Mesenchymal stem cell (in vitro differentiated cells and primary cell): ENCODE measurements at regions not wholly inside any gene's neighbourhood (a gene's known extent, or its start where the extent isn't known, plus 50 kb on each side); places are given as distances from the start of the nearest gene placed in this dataset.

Experiments used
- DNase-seq: peaks from one replicate; pipeline ENCODE4 v3.0.0-alpha.2; 2013
- H2AFZ ChIP-seq: one replicate; pipeline ENCODE4 v1.6.1; 2013; ENCODE audit warnings: low read depth, mild to moderate bottlenecking, control low read depth, inconsistent platforms, low read length, moderate library complexity
- H2AK5ac ChIP-seq: 2 replicates; pipeline ENCODE4 v1.6.1; 2013; ENCODE audit warnings: low read length, moderate library complexity, mild to moderate bottlenecking, inconsistent platforms; ENCODE audit not compliant: severe bottlenecking
- H2BK120ac ChIP-seq: one replicate; pipeline ENCODE4 v1.6.1; 2013; ENCODE audit warnings: low read depth, mild to moderate bottlenecking, inconsistent platforms, low read length, moderate library complexity
- H2BK12ac ChIP-seq, 2 experiments: one replicate each; pipeline ENCODE4 v1.6.1; 2013; ENCODE audit warnings: inconsistent platforms in 2 of 2, low read length in 2 of 2, mild to moderate bottlenecking in 2 of 2, moderate library complexity in 2 of 2, control low read depth in 1 of 2
- H2BK15ac ChIP-seq: one replicate; pipeline ENCODE4 v1.6.1; 2013; ENCODE audit warnings: mild to moderate bottlenecking, low read depth, inconsistent platforms; ENCODE audit not compliant: poor library complexity, severe bottlenecking
- H2BK5ac ChIP-seq: 2 replicates; pipeline ENCODE4 v1.6.1; 2013; ENCODE audit warnings: low read depth, mild to moderate bottlenecking, low read length, control low read depth, inconsistent platforms; ENCODE audit not compliant: poor library complexity, severe bottlenecking
- H3K14ac ChIP-seq, 2 experiments: one replicate each; pipeline ENCODE4 v1.6.1; 2013; ENCODE audit warnings: inconsistent platforms in 2 of 2, low read length in 2 of 2, control low read depth in 1 of 2, mild to moderate bottlenecking in 1 of 2, moderate library complexity in 1 of 2
- H3K18ac ChIP-seq, 2 experiments: one replicate each; pipeline ENCODE4 v1.6.1; 2013; ENCODE audit warnings: inconsistent platforms in 2 of 2, low read length in 2 of 2, control low read depth in 1 of 2, low read depth in 1 of 2, mild to moderate bottlenecking in 1 of 2
- H3K23ac ChIP-seq, 2 experiments: one replicate each; pipeline ENCODE4 v1.6.1; 2013; ENCODE audit warnings: inconsistent platforms in 2 of 2, low read length in 2 of 2, mild to moderate bottlenecking in 2 of 2, moderate library complexity in 2 of 2, control low read depth in 1 of 2
- H3K27ac ChIP-seq: 2 replicates; pipeline ENCODE4 v1.5.1; 2013; ENCODE audit warnings: mild to moderate bottlenecking, moderate library complexity, low read length, control low read depth, inconsistent platforms; ENCODE audit not compliant: poor library complexity, severe bottlenecking
- H3K27me3 ChIP-seq, 2 experiments: 2 replicates each; pipeline versions ENCODE4 v1.6.1 to v1.7.0; 2013; ENCODE audit warnings: low read length in 2 of 2, mild to moderate bottlenecking in 2 of 2, moderate library complexity in 2 of 2, control low read depth in 1 of 2, inconsistent platforms in 1 of 2; ENCODE audit not compliant: control insufficient read depth in 1 of 2, insufficient read depth in 1 of 2
- H3K36me3 ChIP-seq, 2 experiments: 2 replicates each; pipeline versions ENCODE4 v1.6.1 to v1.7.0; 2013; ENCODE audit warnings: low read length in 2 of 2, control low read depth in 1 of 2, inconsistent platforms in 1 of 2, low read depth in 1 of 2, mild to moderate bottlenecking in 1 of 2; ENCODE audit not compliant: insufficient read depth in 2 of 2, control insufficient read depth in 1 of 2
- H3K4ac ChIP-seq, 2 experiments: one replicate each; pipeline ENCODE4 v1.6.1; 2013; ENCODE audit warnings: inconsistent platforms in 2 of 2, low read length in 2 of 2, mild to moderate bottlenecking in 2 of 2, moderate library complexity in 2 of 2, control low read depth in 1 of 2, low read depth in 1 of 2
- H3K4me1 ChIP-seq: 2 replicates; pipeline ENCODE4 v1.6.1; 2013; ENCODE audit warnings: low read depth, low read length, control low read depth; ENCODE audit not compliant: control insufficient read depth, insufficient read depth
- H3K4me2 ChIP-seq: 2 replicates; pipeline ENCODE4 v1.6.1; 2013; ENCODE audit warnings: low read length, mild to moderate bottlenecking, inconsistent platforms; ENCODE audit not compliant: poor library complexity, severe bottlenecking
- H3K4me3 ChIP-seq, 2 experiments: 2 replicates each; pipeline versions ENCODE4 v1.5.1 to v1.7.0; 2013; ENCODE audit warnings: low read length in 2 of 2, mild to moderate bottlenecking in 2 of 2, control low read depth in 1 of 2, low read depth in 1 of 2; ENCODE audit not compliant: insufficient read depth in 1 of 2
- H3K79me1 ChIP-seq: replicated peaks from 2 replicates; pipeline ENCODE4 v1.6.1; 2013; ENCODE audit warnings: mild to moderate bottlenecking, control low read depth, low read length, inconsistent platforms; ENCODE audit not compliant: poor library complexity, severe bottlenecking
- H3K9ac ChIP-seq: 2 replicates; pipeline ENCODE4 v1.7.0; 2013; ENCODE audit warnings: mild to moderate bottlenecking, low read length, moderate library complexity
- H3K9me3 ChIP-seq: 2 replicates; pipeline ENCODE4 v1.7.0; 2013; ENCODE audit warnings: mild to moderate bottlenecking, low read length; ENCODE audit not compliant: control insufficient read depth
- H4K8ac ChIP-seq: one replicate; pipeline ENCODE4 v1.6.1; 2013; ENCODE audit warnings: inconsistent platforms, mild to moderate bottlenecking, low read length, moderate library complexity
- H4K91ac ChIP-seq: one replicate; pipeline ENCODE4 v1.6.1; 2013; ENCODE audit warnings: mild to moderate bottlenecking, low read length, inconsistent platforms
- WGBS: methylation state at CpG from one replicate; pipeline ENCODE4 v1.1.7; 2013; ENCODE audit warnings: mixed read lengths; 5-methylcytosine and 5-hydroxymethylcytosine counted together

GRCh38 chr11:11036848-11037732 lies 179.2 kb upstream of the ZBED5 start:
- no peak overlapping the region for H2BK120ac ChIP-seq
- no peak overlapping the region for H2BK15ac ChIP-seq
- WGBS, result 65% methylated on average over 5 of the region's 5 CpGs
- no peak overlapping the region for H2BK5ac ChIP-seq
- no peak overlapping the region for H3K4me2 ChIP-seq
- H3K4me1 ChIP-seq, result peaks cover 3% of the 10 kb centered on the region
- H3K4ac ChIP-seq, result no peak overlapping the region
- H3K4me3 ChIP-seq, result no peak overlapping the region
- H3K79me1 ChIP-seq, result no peaks in the 10 kb centered on the region
- no peaks in the 10 kb centered on the region for H3K36me3 ChIP-seq
- peak; percentile 52 for DNase-seq
- peak overlapping the region; percentile 35 for H4K91ac ChIP-seq
- no peak overlapping the region for H3K27ac ChIP-seq
- peaks cover 6 to 8% of the 10 kb centered on the region in 2 experiments for H3K27me3 ChIP-seq
- no peak overlapping the region for H3K14ac ChIP-seq
- H3K9me3 ChIP-seq, result no peaks in the 10 kb centered on the region
- no peak overlapping the region for H2AFZ ChIP-seq
- no peak overlapping the region for H3K9ac ChIP-seq
- H4K8ac ChIP-seq, result no peak overlapping the region
- no peak overlapping the region for H3K18ac ChIP-seq
- H2AK5ac ChIP-seq, result no peak overlapping the region
- H3K23ac ChIP-seq, result no peak overlapping the region
- no peak overlapping the region for H2BK12ac ChIP-seq

- no peak overlapping the region for H3K4me3 ChIP-seq
- peaks cover 6 to 8% of the 10 kb centered on the region in 2 experiments for H3K27me3 ChIP-seq
- no peak overlapping the region for H4K91ac ChIP-seq
Measured at GRCh38 chr11:11036185-11036847, 178.5 kb upstream of the ZBED5 start.

DNA sequence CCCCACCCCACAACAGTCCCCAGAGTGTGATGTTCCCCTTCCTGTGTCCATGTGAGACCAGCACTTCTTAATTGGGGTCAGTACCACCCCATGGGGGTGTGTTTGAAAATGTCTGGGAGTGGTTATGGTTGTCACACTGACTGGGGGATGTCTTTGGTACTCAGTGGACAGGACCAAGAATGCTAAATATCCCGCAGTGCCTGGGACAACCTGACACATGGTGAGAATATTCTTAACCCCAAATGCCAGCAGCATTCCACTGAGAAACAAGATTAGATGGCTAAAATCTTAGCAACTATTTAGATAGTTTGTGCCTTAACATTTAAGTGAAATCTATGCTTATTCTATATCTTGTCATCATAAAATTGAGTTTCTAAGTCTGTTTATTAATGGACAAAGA lies 177.5 kb upstream of the ZBED5 start:
- Histone ChIP-seq H3K4me2 (no peak overlapping the region), H3K27ac (no peak overlapping the region)
- no CpG with 5 or more reads among the region's 1 CpG for WGBS

More at GRCh38 chr11:11036185-11036847, 178.5 kb upstream of the ZBED5 start:
- H2BK120ac ChIP-seq, result no peak overlapping the region
- H2BK5ac ChIP-seq, result no peak overlapping the region
- no peak overlapping the region for H3K9ac ChIP-seq
- H2AFZ ChIP-seq, result no peak overlapping the region
- no peak overlapping the region for H3K23ac ChIP-seq
- no peak overlapping the region for H3K27ac ChIP-seq
- H2BK15ac ChIP-seq, result no peak overlapping the region
- H3K36me3 ChIP-seq, result no peaks in the 10 kb centered on the region
- no peak overlapping the region for H3K18ac ChIP-seq
- H2AK5ac ChIP-seq, result no peak overlapping the region
- no peak overlapping the region for H3K14ac ChIP-seq
- no peak overlapping the region for H2BK12ac ChIP-seq
- H3K4ac ChIP-seq, result no peak overlapping the region
- peaks cover 3% of the 10 kb centered on the region for H3K4me1 ChIP-seq
- no peak overlapping the region for H4K8ac ChIP-seq
- H3K79me1 ChIP-seq, result no peaks in the 10 kb centered on the region
- no peaks in the 10 kb centered on the region for H3K9me3 ChIP-seq
- no peak for DNase-seq
- H3K4me2 ChIP-seq, result no peak overlapping the region
- WGBS, result 98% methylated on average over 2 of the region's 3 CpGs

DNA sequence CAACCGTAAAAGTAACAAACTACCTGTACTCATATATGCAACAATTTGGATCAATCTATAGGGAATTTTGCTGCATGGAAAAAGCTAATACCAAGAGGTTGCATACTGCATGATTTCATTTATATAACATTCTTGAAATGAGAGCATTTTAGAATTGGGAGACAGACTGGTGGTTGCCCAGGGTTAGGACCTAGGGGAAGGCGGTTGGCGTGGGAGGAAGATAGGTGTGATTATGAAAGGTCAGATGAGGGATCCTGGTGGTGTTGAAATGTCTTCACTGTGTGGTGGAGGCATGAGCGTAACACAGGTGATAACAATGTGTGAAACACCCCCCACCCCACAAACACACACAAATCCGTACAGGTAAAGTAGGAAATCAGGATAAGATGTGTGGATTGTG lies 176.6 kb upstream of the ZBED5 start:
- Histone ChIP-seq H3K27ac (no peak overlapping the region), H3K9me3 (no peaks in the 10 kb centered on the region), H3K36me3 (no peaks in the 10 kb centered on the region), H2BK120ac (no peak overlapping the region), H2BK15ac (no peak overlapping the region), H3K23ac (no peak overlapping the region), H3K4me2 (no peak overlapping the region), H3K9ac (no peak overlapping the region), H4K91ac (no peak overlapping the region), H2BK12ac (no peak overlapping the region), H3K4me1 (peaks cover 3% of the 10 kb centered on the region), H2AK5ac (peak overlapping the region; percentile 27), H2AFZ (no peak overlapping the region), H2BK5ac (no peak overlapping the region), H3K79me1 (no peaks in the 10 kb centered on the region), H3K4ac (no peak overlapping the region), H3K27me3 (peaks cover 6 to 8% of the 10 kb centered on the region in 2 experiments), H3K4me3 (no peak overlapping the region), H4K8ac (no peak overlapping the region), H3K14ac (peak overlapping the region in 1 of 2 experiments; percentile 51), H3K18ac (no peak overlapping the region)
- 79% methylated on average over 2 of the region's 5 CpGs for WGBS
- DNase-seq, result no peak

More for the DNA sequence above, 177.5 kb upstream of the ZBED5 start:
- H3K14ac ChIP-seq, result no peak overlapping the region
- H4K91ac ChIP-seq, result no peak overlapping the region
- H3K79me1 ChIP-seq, result no peaks in the 10 kb centered on the region
- no peak overlapping the region for H2BK120ac ChIP-seq
- no peak overlapping the region for H2AK5ac ChIP-seq
- no peak overlapping the region for H3K23ac ChIP-seq
- no peak overlapping the region for H4K8ac ChIP-seq
- DNase-seq, result no peak
- no peak overlapping the region for H3K4ac ChIP-seq
- H3K4me3 ChIP-seq, result no peak overlapping the region
- no peak overlapping the region for H3K18ac ChIP-seq
- H3K27me3 ChIP-seq, result peaks cover 6 to 8% of the 10 kb centered on the region in 2 experiments
- no peak overlapping the region for H2BK5ac ChIP-seq
- no peak overlapping the region for H2AFZ ChIP-seq
- peaks cover 3% of the 10 kb centered on the region for H3K4me1 ChIP-seq
- no peaks in the 10 kb centered on the region for H3K9me3 ChIP-seq
- H3K36me3 ChIP-seq, result no peaks in the 10 kb centered on the region
- no peak overlapping the region for H2BK12ac ChIP-seq
- no peak overlapping the region for H2BK15ac ChIP-seq
- H3K9ac ChIP-seq, result no peak overlapping the region
